Activated naive CD4-positive, alpha-beta T cell treated with anti-CD3 and anti-CD28 coated beads, Interleukin-2, amount 50 U/mL, for 24 hours (primary cell): ENCODE measurements at regions not wholly inside any gene's neighbourhood (a gene's known extent, or its start where the extent isn't known, plus 50 kb on each side); places are given as distances from the start of the nearest gene placed in this dataset.

ENCODE experiments used
- H3K27ac Mint-ChIP-seq: one replicate; pipeline ENCODE4 v1.8.0; 2021; ENCODE audit warnings: mild to moderate bottlenecking, mixed read lengths
- H3K27me3 Mint-ChIP-seq: one replicate; pipeline ENCODE4 v1.8.0; 2021; ENCODE audit warnings: mixed read lengths
- H3K36me3 Mint-ChIP-seq: one replicate; pipeline ENCODE4 v1.8.0; 2021; ENCODE audit warnings: mixed read lengths
- H3K4me1 Mint-ChIP-seq: one replicate; pipeline ENCODE4 v1.8.0; 2021; ENCODE audit warnings: mixed read lengths
- H3K4me3 Mint-ChIP-seq: one replicate; pipeline ENCODE4 v1.8.0; 2021; ENCODE audit warnings: mild to moderate bottlenecking, mixed read lengths
- H3K9me3 Mint-ChIP-seq: one replicate; pipeline ENCODE4 v1.8.0; 2021; ENCODE audit warnings: mixed read lengths

DNA sequence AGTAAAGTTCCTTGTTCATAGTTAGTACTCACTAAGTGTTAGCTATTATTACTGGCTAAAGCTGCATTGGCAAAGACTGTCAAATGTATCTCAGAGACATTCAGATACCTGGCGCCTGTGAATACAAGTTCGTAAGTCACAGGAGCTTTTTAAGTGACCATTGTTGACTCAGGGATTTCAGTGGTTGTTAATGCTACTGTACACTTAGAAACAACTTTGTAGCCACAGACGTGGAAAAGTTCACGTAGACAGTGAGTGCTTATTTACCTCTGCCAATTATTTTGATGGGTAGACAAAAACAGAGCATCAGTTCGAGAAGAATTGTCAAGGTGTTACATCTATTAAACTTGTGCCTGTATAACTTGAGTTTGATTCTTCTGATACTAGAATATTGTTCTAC is 59.1 kb upstream of the RRP15 start:
- no peak overlapping the region for H3K4me3 Mint-ChIP-seq
- H3K27me3 Mint-ChIP-seq: peaks cover 3% of the 10 kb centered on the region
- no peaks in the 10 kb centered on the region for H3K4me1 Mint-ChIP-seq

More for the DNA sequence above, 59.1 kb upstream of the RRP15 start:
- no peak overlapping the region for H3K27ac Mint-ChIP-seq
- H3K9me3 Mint-ChIP-seq: no peaks in the 10 kb centered on the region
- H3K36me3 Mint-ChIP-seq: no peaks in the 10 kb centered on the region
